GM12864 (cell line): ENCODE measurements at regions not wholly inside any gene's neighbourhood (a gene's known extent, or its start where the extent isn't known, plus 50 kb on each side); places are given as distances from the start of the nearest gene placed in this dataset.
A peak's percentile ranks its signal among the peaks of the same experiment; 100 is the strongest.
"Not testable (repeated sequence)": the region's sequence is repeated elsewhere in the genome, so short reads cannot be mapped to it uniquely, and the experiment has no call there.

Experiments used
- DNase-seq: peaks from one replicate; pipeline ENCODE4 v3.0.0-alpha.2; 2011; ENCODE audit warnings: low read depth
- H3K4me3 ChIP-seq: 2 replicates; pipeline ENCODE4 v1.5.1; 2011; ENCODE audit warnings: mild to moderate bottlenecking, low read depth, low read length, control low read depth
- CTCF ChIP-seq: IDR thresholded peaks from 2 replicates; pipeline ENCODE4 v1.5.1; 2011; ENCODE audit warnings: low read depth, mild to moderate bottlenecking, moderate library complexity, low read length, control low read depth, inconsistent platforms; ENCODE audit errors: missing control alignments

- H3K4me3 ChIP-seq: no peak overlapping the region
- peak; percentile 81 for TF ChIP-seq CTCF
- no peak for DNase-seq
These were observed 182.6 kb upstream of the HAAO start for GRCh38 chr2:42974721-42975717.

DNA sequence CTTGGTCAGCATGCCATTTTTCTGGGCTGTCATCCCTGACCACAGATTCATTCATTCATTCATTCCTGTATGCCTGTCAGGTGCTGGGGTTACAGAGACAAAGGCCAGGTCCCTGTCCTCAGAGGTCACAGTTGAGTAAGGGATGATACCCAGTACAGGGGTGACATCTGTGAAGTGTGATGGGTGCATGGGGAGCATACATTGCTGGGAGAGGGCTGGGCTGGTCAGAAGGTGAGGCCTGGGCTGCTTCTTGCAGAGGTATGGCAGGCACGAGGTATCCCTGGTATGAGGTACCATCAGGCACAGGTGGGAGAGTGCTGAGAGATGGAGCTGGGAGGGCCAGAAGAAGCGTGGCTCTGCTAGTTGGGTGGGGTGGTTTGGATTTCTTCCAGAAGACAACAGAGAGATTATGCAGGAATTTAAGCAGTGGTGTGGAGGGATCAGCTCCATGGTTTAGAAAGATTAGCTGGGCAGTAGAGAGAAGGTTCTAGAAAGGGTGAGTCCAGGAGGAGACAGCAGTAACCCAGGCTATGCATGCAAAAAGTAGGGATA, 181.9 kb upstream of the HAAO start:
- H3K4me3 ChIP-seq: no peak overlapping the region
- TF ChIP-seq CTCF: no peak
- DNase-seq: no peak

- H3K4me3 ChIP-seq: no peak overlapping the region
- no peak for DNase-seq
- no peak for TF ChIP-seq CTCF
These were observed 181.3 kb upstream of the HAAO start for GRCh38 chr2:42973726-42974125.

DNA sequence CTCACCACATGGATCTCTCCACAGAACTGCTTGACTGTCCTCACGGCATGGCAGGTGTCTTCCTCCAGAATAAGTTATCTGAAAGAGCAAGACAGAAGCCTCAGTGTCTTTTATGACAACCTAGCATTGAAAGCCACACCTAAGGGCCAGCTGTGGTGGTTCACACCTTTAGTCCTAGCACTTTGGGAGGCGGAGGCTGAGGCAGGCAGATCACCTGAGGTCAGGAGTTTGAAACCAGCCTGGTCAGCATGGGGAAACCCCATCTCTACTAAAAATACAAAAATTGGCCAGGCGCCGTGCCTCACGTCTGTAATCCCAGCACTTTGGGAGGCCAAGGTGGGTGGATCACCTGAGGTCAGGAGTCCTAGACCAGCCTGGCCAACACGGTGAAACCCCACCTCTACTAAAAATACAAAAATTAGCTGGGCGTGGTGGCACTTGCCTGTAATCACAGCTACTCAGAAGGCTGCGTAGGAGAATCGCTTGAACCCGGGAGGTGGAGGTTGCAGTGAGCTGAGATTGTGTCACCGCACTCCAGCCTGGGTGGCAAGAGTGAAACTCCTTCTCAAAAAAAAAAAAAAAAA, 180.6 kb upstream of the HAAO start:
- not testable (repeated sequence) for H3K4me3 ChIP-seq, DNase-seq

DNA sequence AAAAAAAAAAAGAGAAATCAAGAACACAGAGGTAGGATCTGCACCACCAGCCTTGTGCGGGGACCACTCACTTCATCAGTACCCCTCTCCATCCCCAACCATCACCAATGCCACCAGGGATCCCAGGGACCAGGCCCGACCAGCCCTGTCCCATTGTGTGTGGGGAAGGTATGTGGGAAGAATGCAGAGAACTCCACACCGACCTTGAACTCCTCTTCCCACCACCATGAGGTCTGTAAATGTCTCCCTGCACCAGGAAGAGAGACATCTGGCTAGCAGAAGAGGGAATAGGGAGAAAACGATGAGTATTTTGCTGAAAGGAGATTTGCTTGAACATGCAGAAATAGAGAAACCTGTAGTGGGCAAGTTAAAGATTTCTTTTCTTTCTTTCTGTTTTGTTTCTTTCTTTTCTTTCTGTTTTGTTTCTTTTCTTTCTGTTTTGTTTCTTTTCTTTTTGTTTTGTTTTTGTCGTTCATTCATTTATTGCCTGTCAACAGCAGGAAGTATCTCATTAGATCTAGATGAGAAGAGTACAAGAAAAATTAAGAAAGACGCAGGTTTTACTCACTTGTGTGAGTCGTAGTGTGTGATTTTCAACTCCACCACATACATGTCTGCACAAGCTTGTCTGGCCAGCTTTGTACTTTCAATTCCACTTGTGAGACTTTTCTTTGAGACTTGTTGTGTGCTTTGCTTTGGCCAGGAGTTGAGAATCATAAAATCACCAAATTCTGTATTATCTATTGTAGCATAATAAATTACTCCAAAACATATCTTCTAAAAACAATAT, 179.8 kb upstream of the HAAO start:
- TF ChIP-seq CTCF: no peak
- H3K4me3 ChIP-seq: no peak overlapping the region
- peak; percentile 15 for DNase-seq

GRCh38 chr2:42971381-42971780, 179.0 kb upstream of the HAAO start:
- no peak for TF ChIP-seq CTCF
- H3K4me3 ChIP-seq: no peak overlapping the region

DNA sequence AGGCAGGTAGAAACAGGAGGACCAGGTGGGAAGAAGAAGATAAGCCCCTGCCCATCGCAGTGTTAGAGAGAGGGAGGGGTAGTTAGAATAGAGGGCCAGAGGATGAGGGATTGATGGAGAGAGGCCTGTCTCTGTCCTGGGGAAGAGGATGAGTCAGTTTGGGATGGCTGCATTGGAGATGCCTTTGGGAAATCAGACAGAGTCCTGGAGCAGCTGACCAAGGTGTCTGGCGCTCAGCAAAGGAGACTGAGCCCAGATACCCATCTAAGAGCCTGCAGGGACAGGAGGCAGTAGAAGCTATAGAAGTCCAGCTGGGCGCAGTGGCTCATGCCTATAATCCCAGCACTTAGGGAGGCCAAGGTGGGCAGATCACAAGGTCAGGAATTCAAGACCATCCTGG, 177.8 kb upstream of the HAAO start:
- no peak for TF ChIP-seq CTCF
- DNase-seq: no peak
- no peak overlapping the region for H3K4me3 ChIP-seq

More at GRCh38 chr2:42971381-42971780, 179.0 kb upstream of the HAAO start:
- DNase-seq: no peak
